ENCODE measurements at regions not wholly inside any gene's neighbourhood (a gene's known extent, or its start where the extent isn't known, plus 50 kb on each side); places are given as distances from the start of the nearest gene placed in this dataset.
A peak's percentile ranks its signal among the peaks of the same experiment; 100 is the strongest.
"Not testable (repeated sequence)": the region's sequence is repeated elsewhere in the genome, so short reads cannot be mapped to it uniquely, and the experiment has no call there.

DNA sequence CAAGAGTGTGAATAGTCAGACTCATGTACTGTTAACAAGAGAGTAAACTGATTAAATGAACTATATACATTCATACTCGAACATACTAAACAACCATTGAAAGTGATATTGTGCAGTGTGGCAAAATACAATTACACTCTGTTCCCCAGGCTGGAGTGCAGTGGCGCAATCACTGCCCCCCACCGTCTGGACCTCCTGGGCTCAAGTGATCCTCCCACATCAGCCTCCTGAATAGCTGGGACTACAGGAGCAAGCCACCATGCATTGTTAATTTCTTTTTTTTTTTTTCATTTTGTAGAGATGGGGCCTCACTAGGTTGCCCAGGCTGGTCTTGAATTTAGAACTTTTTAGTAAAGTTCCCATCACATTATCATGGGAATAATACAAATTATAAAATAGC is 77.3 kb upstream of the LSM14A start:
- Histone ChIP-seq H3K4me3 (no peak overlapping the region), H3K9me3 (no peaks in the 10 kb centered on the region), H3K27me3 (peaks cover 4% of the 10 kb centered on the region), H3K27ac (no peak overlapping the region), H3K4me1 (no peaks in the 10 kb centered on the region), H3K36me3 (no peaks in the 10 kb centered on the region)
- TF ChIP-seq POLR2A (IDR thresholded peaks at IDR 0.05) (no peak), EP300 (IDR thresholded peaks at IDR 0.05) (no peak), POLR2AphosphoS5 (IDR thresholded peaks at IDR 0.05) (no peak)
- TF ChIP-seq, protein P1, sequence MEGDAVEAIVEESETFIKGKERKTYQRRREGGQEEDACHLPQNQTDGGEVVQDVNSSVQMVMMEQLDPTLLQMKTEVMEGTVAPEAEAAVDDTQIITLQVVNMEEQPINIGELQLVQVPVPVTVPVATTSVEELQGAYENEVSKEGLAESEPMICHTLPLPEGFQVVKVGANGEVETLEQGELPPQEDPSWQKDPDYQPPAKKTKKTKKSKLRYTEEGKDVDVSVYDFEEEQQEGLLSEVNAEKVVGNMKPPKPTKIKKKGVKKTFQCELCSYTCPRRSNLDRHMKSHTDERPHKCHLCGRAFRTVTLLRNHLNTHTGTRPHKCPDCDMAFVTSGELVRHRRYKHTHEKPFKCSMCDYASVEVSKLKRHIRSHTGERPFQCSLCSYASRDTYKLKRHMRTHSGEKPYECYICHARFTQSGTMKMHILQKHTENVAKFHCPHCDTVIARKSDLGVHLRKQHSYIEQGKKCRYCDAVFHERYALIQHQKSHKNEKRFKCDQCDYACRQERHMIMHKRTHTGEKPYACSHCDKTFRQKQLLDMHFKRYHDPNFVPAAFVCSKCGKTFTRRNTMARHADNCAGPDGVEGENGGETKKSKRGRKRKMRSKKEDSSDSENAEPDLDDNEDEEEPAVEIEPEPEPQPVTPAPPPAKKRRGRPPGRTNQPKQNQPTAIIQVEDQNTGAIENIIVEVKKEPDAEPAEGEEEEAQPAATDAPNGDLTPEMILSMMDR (IDR thresholded peaks at IDR 0.05): no peak
- DNase-seq (ENCODE audit: low spot score in 2 of 2): no peak
- WGBS: 74% methylated on average over 3 of the region's 3 CpGs

DNA sequence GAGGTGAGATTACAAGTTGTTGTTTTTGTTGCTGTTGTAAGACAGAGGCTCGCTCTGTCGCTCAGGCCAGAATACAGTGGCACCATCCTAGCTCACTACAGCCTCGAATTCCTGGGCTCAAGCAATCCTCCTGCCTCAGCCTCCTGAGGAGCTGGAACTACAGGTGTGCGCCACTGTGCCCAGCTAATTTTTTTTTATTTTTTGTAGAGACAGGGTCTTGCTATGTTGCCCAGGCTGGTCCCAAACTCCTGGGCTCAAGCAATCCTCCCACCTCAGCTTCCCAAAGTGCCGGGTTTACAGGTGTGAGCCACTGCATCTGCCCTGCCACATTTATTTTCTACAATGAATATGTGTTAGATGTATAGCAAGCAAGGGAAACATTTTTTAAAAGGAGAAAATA is 76.9 kb upstream of the LSM14A start:
- not testable (repeated sequence) for H3K27ac ChIP-seq; H3K9me3 ChIP-seq; H3K36me3 ChIP-seq; H3K4me3 ChIP-seq; H3K4me1 ChIP-seq; DNase-seq (ENCODE audit: low spot score in 2 of 2); H3K27me3 ChIP-seq
- 98% methylated on average over 5 of the region's 5 CpGs for WGBS

DNA sequence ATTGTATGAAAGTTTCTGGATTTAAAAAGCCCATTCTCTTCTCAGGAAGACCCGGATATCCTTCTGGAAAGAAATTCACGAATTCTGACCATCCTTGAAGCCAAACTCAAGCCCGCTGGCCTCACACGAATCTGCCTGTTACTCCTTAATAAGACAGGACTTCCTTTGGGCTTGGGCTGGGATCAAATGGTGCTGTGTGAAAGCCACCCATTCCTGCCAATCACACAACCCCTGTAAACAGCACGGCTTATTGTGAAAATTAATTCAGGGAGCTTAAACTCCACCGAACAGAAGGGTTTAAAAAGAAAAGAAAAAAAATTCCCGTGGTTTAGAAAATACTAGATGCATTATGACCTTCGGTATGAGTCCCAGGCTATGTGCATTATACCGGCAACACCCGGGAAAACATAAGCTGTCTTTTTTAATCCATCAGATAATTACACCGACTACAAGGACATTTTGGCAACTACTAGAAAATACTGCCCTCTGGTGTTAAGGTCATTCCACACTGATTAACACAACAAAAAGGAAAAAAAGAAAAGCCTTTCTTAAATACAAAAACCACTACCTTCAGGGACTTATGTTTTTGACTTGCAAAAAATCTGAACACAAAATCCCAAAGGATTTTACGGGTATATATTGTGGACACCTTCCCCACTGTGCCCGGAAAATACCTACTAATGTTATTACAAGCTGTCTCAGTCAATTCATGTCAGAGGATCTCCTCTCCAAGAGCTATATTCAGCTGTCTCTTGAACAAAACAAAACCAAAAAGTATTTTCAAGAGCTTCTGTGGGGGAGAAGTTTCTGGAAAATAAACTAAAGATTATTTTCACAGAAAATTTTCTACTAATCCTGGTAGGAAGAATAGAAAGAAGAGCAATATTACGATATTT is 76.0 kb upstream of the LSM14A start:
- WGBS: 28% methylated on average over 14 of the region's 14 CpGs
- H3K4me1 ChIP-seq: no peaks in the 10 kb centered on the region

DNA sequence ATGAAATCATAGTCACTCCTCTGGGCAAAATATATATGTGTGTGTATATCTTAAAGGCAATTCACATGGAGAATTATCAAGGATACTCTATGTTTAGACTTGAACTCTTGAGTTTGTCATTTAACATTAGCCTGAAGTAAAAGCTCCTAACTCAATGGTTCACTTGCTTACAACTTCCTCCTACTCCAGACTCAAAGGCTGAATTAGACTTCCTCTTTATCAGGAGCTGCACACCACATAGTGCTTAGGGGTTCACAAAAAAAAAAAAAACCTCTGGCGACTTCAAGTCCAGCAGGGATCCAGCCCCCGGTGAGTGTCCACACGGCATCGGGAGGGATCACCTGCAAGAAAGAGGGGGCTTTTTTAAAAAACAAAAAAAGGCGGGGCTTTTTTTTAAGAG is 68.2 kb upstream of the LSM14A start:
- DNase-seq (ENCODE audit: low spot score in 2 of 2): no peak
- no peak overlapping the region for H3K4me3 ChIP-seq
- no peak for TF ChIP-seq POLR2A (IDR thresholded peaks at IDR 0.05)
- TF ChIP-seq POLR2AphosphoS5 (IDR thresholded peaks at IDR 0.05): no peak
- TF ChIP-seq, protein P1 (IDR thresholded peaks at IDR 0.05): no peak
- TF ChIP-seq EP300 (IDR thresholded peaks at IDR 0.05): no peak
- H3K27ac ChIP-seq: no peak overlapping the region
- WGBS: 78% methylated on average over 5 of the region's 5 CpGs
- no peaks in the 10 kb centered on the region for H3K36me3 ChIP-seq
- no peaks in the 10 kb centered on the region for H3K9me3 ChIP-seq
- H3K4me1 ChIP-seq: no peaks in the 10 kb centered on the region
- H3K27me3 ChIP-seq: peaks cover 3% of the 10 kb centered on the region

More for the DNA sequence above, 76.0 kb upstream of the LSM14A start:
- no peak for TF ChIP-seq EP300 (IDR thresholded peaks at IDR 0.05)
- TF ChIP-seq, protein P1 (IDR thresholded peaks at IDR 0.05): peak; percentile 33 to 49
- Histone ChIP-seq H3K36me3 (no peaks in the 10 kb centered on the region), H3K9me3 (no peaks in the 10 kb centered on the region), H3K27me3 (peaks cover 4% of the 10 kb centered on the region), H3K27ac (no peak overlapping the region), H3K4me3 (no peak overlapping the region)
- DNase-seq (ENCODE audit: low spot score in 2 of 2): no peak

DNA sequence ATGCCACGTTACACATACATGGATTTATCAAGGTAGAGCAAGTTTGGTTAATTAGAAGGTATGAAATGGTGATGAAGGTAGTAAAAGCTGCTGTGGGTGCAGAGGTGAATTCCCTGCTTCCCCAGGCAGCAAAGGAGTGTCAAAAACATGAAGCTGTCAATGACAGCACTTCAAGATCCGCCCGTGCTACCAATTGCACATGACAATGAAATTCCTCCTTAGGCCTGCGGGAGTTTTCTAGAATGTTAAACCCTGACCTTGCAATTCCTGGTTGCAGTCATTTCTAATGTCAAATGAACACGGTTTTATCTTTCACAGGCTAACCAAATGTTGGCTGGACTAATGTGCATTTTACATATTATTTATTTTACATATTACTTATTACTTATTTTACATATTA is 67.7 kb upstream of the LSM14A start:
- Histone ChIP-seq H3K4me3 (no peak overlapping the region), H3K9me3 (no peaks in the 10 kb centered on the region), H3K27ac (no peak overlapping the region), H3K36me3 (no peaks in the 10 kb centered on the region), H3K27me3 (peaks cover 3% of the 10 kb centered on the region), H3K4me1 (no peaks in the 10 kb centered on the region)
- WGBS: 51% methylated on average over 5 of the region's 5 CpGs
- TF ChIP-seq POLR2A (IDR thresholded peaks at IDR 0.05) (no peak), EP300 (IDR thresholded peaks at IDR 0.05) (no peak), POLR2AphosphoS5 (IDR thresholded peaks at IDR 0.05) (no peak)
- TF ChIP-seq, protein P1 (IDR thresholded peaks at IDR 0.05): no peak
- no peak for DNase-seq (ENCODE audit: low spot score in 2 of 2)

Data from suprapubic skin (tissue), 4 donors.